Kidney (tissue), 13 donors: ENCODE measurements at regions not wholly inside any gene's neighbourhood (a gene's known extent, or its start where the extent isn't known, plus 50 kb on each side); places are given as distances from the start of the nearest gene placed in this dataset.

Experiments used
- DNase-seq, 5 donors: peaks; one replicate each; pipeline ENCODE4 v3.0.0-alpha.2; 2013 to 2020
- FAIRE-seq: peaks from 2 replicates; lab custom pipeline; 2012; peaks lifted over from hg19 to GRCh38; lab: Jason Lieb, UNC
- H3K27ac ChIP-seq, 2 donors: one replicate each; pipeline ENCODE4 v1.7.0; 2013; ENCODE audit warnings: low read depth in 2 of 2, low read length in 2 of 2, inconsistent platforms in 1 of 2
- H3K27me3 ChIP-seq: one replicate; pipeline ENCODE4 v1.7.1; 2013; ENCODE audit warnings: low read length, inconsistent platforms; ENCODE audit not compliant: control insufficient read depth, insufficient read depth
- H3K36me3 ChIP-seq, 3 donors: one replicate each; pipeline versions ENCODE4 v1.7.0 to v1.7.1; 2013; ENCODE audit warnings: low read length in 3 of 3, control low read depth in 1 of 3, inconsistent platforms in 1 of 3; ENCODE audit not compliant: insufficient read depth in 3 of 3, control insufficient read depth in 2 of 3
- H3K4me1 ChIP-seq, 3 donors: one replicate each; pipeline versions ENCODE4 v1.7.0 to v1.7.1; 2013; ENCODE audit warnings: low read length in 3 of 3, inconsistent platforms in 1 of 3, low read depth in 1 of 3; ENCODE audit not compliant: control insufficient read depth in 2 of 3, insufficient read depth in 2 of 3
- H3K4me3 ChIP-seq, 3 donors: one replicate each; pipeline versions ENCODE4 v1.7.0 to v1.8.1; 2013; ENCODE audit warnings: low read length in 3 of 3, control low read depth in 1 of 3, inconsistent platforms in 1 of 3
- H3K9ac ChIP-seq, 3 donors: one replicate each; pipeline versions ENCODE4 v1.7.0 to v1.7.1; 2013; ENCODE audit warnings: low read length in 3 of 3, control low read depth in 1 of 3, inconsistent platforms in 1 of 3
- H3K9me3 ChIP-seq, 3 donors: one replicate each; pipeline versions ENCODE4 v1.7.0 to v1.7.1; 2013; ENCODE audit warnings: low read length in 3 of 3, control low read depth in 1 of 3, inconsistent platforms in 1 of 3; ENCODE audit not compliant: control insufficient read depth in 2 of 3, insufficient read depth in 1 of 3
- CTCF ChIP-seq: IDR thresholded peaks from 3 replicates; pipeline ENCODE4 v1.5.1; 2012; ENCODE audit warnings: mild to moderate bottlenecking, moderate library complexity, borderline replicate concordance; ENCODE audit not compliant: insufficient read depth; ENCODE audit errors: extremely low read depth
- intact Hi-C: fragments of 100-400 bp; cut with DNase I; formaldehyde crosslinking; loops from one replicate; pipeline ENCODE4 v1.11.1; 2022
- donor health status: control.
- donor health status: control.
- donor health status: control.
- donor health status: control.
- donor health status: control.
- donor health status: DM: yes; HTN: yes; CAD: no.
- donor health status: Normal renal cell carcinoma (clear cell type).

- no peak for DNase-seq
- intact Hi-C loops = no loop called here
- no peak overlapping the region for H3K9ac ChIP-seq
- no peaks in the 10 kb centered on the region for H3K9me3 ChIP-seq
- no peaks in the 10 kb centered on the region for H3K27me3 ChIP-seq
- no peak for TF ChIP-seq CTCF
- no peak overlapping the region for H3K27ac ChIP-seq
- H3K4me3 ChIP-seq = no peak overlapping the region
- H3K36me3 ChIP-seq = no peaks in the 10 kb centered on the region
- FAIRE-seq = no peak
- no peaks in the 10 kb centered on the region for H3K4me1 ChIP-seq
Measured at GRCh38 chr17:73939806-73940205, 263.7 kb upstream of the RPL38 start.

GRCh38 chr17:73940511-73940910 is 263.0 kb upstream of the RPL38 start:
- Histone ChIP-seq H3K27me3 (no peaks in the 10 kb centered on the region), H3K36me3 (no peaks in the 10 kb centered on the region), H3K4me1 (no peaks in the 10 kb centered on the region), H3K4me3 (no peak overlapping the region), H3K27ac (no peak overlapping the region), H3K9me3 (no peaks in the 10 kb centered on the region), H3K9ac (no peak overlapping the region)
- FAIRE-seq = no peak
- intact Hi-C loops = no loop called here
- TF ChIP-seq CTCF = no peak
- DNase-seq = no peak

- H3K4me1 ChIP-seq = no peaks in the 10 kb centered on the region
- FAIRE-seq = no peak
- TF ChIP-seq CTCF = no peak
- no peaks in the 10 kb centered on the region for H3K36me3 ChIP-seq
- H3K27me3 ChIP-seq = no peaks in the 10 kb centered on the region
- intact Hi-C loops = no loop called here
- H3K9me3 ChIP-seq = no peaks in the 10 kb centered on the region
- H3K4me3 ChIP-seq = no peak overlapping the region
- no peak overlapping the region for H3K9ac ChIP-seq
- no peak for DNase-seq
- H3K27ac ChIP-seq = no peak overlapping the region
Measured at GRCh38 chr17:73941919-73942530, 261.5 kb upstream of the RPL38 start.
